PFSK-1 (cell line): ENCODE measurements at regions not wholly inside any gene's neighbourhood (a gene's known extent, or its start where the extent isn't known, plus 50 kb on each side); places are given as distances from the start of the nearest gene placed in this dataset.

ENCODE experiments used
- FOXP2 ChIP-seq: optimal IDR thresholded peaks from 2 replicates; pipeline ENCODE3; 2011; ENCODE audit warnings: borderline replicate concordance, control low read depth, inconsistent platforms; ENCODE audit not compliant: insufficient read depth; ENCODE audit errors: extremely low read length, extremely low read depth
- POLR2AphosphoS5 ChIP-seq: IDR thresholded peaks from 2 replicates; pipeline ENCODE4 v1.6.1; 2012; ENCODE audit warnings: low read depth, mild to moderate bottlenecking, control low read depth, low read length, moderate library complexity
- REST ChIP-seq, 2 experiments: IDR thresholded peaks; 2 replicates each; pipeline versions ENCODE4 v1.6.1 to v1.8.0; 2011 to 2012; ENCODE audit warnings: low read depth in 2 of 2, low read length in 2 of 2, control low read depth in 1 of 2, inconsistent platforms in 1 of 2, mild to moderate bottlenecking in 1 of 2, moderate library complexity in 1 of 2; ENCODE audit not compliant: insufficient read depth in 1 of 2
- SIN3A ChIP-seq: IDR thresholded peaks from 2 replicates; pipeline ENCODE4 v1.6.1; 2012; ENCODE audit warnings: mild to moderate bottlenecking, low read length, moderate library complexity, borderline replicate concordance; ENCODE audit not compliant: insufficient read depth
- TAF1 ChIP-seq: IDR thresholded peaks from 2 replicates; pipeline ENCODE4 v1.6.1; 2012; ENCODE audit warnings: low read length, control low read depth, borderline replicate concordance; ENCODE audit not compliant: insufficient read depth

GRCh38 chr14:26965490-26965889 lies 367.7 kb upstream of the NOVA1 start:
- TF ChIP-seq SIN3A (no peak), TAF1 (no peak), POLR2AphosphoS5 (no peak), REST (IDR thresholded peaks at IDR 0.05; ENCODE audit: insufficient read depth in 1 of 2, low read depth in 2 of 2, low read length in 2 of 2) (no peak), FOXP2 (no peak)

- TF ChIP-seq POLR2AphosphoS5 (no peak), FOXP2 (no peak)
Measured at GRCh38 chr14:26966908-26967307, 369.1 kb upstream of the NOVA1 start.

- no peak for TF ChIP-seq POLR2AphosphoS5
- no peak for TF ChIP-seq REST (IDR thresholded peaks at IDR 0.05; ENCODE audit: insufficient read depth in 1 of 2, low read depth in 2 of 2, low read length in 2 of 2)
- TF ChIP-seq FOXP2: no peak
- no peak for TF ChIP-seq SIN3A
- TF ChIP-seq TAF1: no peak
Measured at GRCh38 chr14:26974965-26975364, 377.1 kb upstream of the NOVA1 start.

DNA sequence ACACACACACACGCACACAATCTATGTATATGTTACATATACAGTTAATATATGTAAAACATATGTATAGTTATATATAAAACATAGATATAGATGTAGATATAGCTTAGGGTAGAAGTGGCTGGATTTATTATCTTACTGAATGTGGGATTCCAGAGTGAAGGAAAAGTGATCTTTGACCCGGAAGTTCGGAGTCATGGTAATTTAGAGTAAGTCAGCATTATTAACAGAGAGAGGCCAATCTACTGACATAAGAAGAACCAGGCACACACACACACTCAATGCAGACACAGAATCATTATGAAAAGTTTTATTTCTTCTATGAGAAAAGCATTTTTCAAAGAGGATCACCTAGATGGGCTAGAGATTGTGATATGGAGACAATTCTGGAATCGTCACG lies 384.2 kb upstream of the NOVA1 start:
- no peak for TF ChIP-seq REST (IDR thresholded peaks at IDR 0.05; ENCODE audit: insufficient read depth in 1 of 2, low read depth in 2 of 2, low read length in 2 of 2)
- TF ChIP-seq FOXP2: no peak
- TF ChIP-seq TAF1: no peak
- no peak for TF ChIP-seq SIN3A
- TF ChIP-seq POLR2AphosphoS5: no peak

GRCh38 chr14:26984311-26985177 lies 386.7 kb upstream of the NOVA1 start:
- TF ChIP-seq POLR2AphosphoS5: no peak
- no peak for TF ChIP-seq FOXP2
- no peak for TF ChIP-seq REST (IDR thresholded peaks at IDR 0.05; ENCODE audit: insufficient read depth in 1 of 2, low read depth in 2 of 2, low read length in 2 of 2)
- TF ChIP-seq SIN3A: no peak
- no peak for TF ChIP-seq TAF1
